Central memory CD8-positive, alpha-beta T cell (primary cell): ENCODE measurements at regions not wholly inside any gene's neighbourhood (a gene's known extent, or its start where the extent isn't known, plus 50 kb on each side); places are given as distances from the start of the nearest gene placed in this dataset.

Source experiments
- ATAC-seq: fragments of 150-1000 bp; cut with Tn5 transposase; replicated peaks from 2 replicates; pipeline ENCODE4 v1.10.0; 2022; ENCODE audit warnings: mild to moderate bottlenecking, moderate FRiP score, moderate number of reproducible peaks; ENCODE audit not compliant: poor library complexity, severe bottlenecking; ENCODE audit errors: extremely low read depth
- DNase-seq, 2 donors: peaks; one replicate each; pipeline ENCODE4 v3.0.0; 2021; ENCODE audit warnings: low spot score in 2 of 2
- H3K27ac Mint-ChIP-seq: one replicate; pipeline ENCODE4 v1.8.0; 2022; ENCODE audit warnings: low read depth, mild to moderate bottlenecking, moderate library complexity, mixed read lengths
- H3K27me3 Mint-ChIP-seq: one replicate; pipeline ENCODE4 v1.8.0; 2022; ENCODE audit warnings: mixed read lengths
- H3K36me3 Mint-ChIP-seq: one replicate; pipeline ENCODE4 v1.8.0; 2022; ENCODE audit warnings: mild to moderate bottlenecking, moderate library complexity, mixed read lengths; ENCODE audit not compliant: insufficient read depth
- H3K4me1 Mint-ChIP-seq: one replicate; pipeline ENCODE4 v1.8.0; 2022; ENCODE audit warnings: mixed read lengths
- H3K4me3 Mint-ChIP-seq: one replicate; pipeline ENCODE4 v1.8.0; 2022; ENCODE audit warnings: mild to moderate bottlenecking, moderate library complexity, mixed read lengths
- H3K9me3 Mint-ChIP-seq: one replicate; pipeline ENCODE4 v1.8.0; 2022; ENCODE audit warnings: mixed read lengths

DNA sequence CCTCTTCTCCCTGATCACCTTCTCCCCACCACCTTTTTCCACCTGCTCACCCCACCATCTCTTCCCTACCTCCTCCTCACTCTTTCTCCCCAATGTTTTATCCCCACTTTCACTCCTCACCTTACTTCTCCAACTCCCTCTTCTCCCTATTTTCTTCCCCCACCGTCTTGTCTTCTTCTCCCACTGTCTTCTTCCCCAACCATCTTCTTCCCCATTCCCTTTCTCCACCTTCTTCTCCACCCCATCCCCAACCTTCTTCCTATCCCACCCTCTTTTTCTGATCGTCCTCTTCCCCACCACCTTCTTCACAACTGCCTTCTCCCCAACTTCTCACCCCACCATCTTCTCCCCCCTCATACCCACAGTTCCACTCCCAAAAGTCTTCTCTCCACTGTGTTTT is 929.4 kb downstream of the UQCRFS1 start:
- DNase-seq (no peak), ATAC-seq (no peak)
- H3K4me3 Mint-ChIP-seq, result no peak overlapping the region
- no peaks in the 10 kb centered on the region for H3K4me1 Mint-ChIP-seq
- peaks cover 39% of the 10 kb centered on the region for H3K27me3 Mint-ChIP-seq
- H3K27ac Mint-ChIP-seq, result no peak overlapping the region
- H3K36me3 Mint-ChIP-seq, result no peaks in the 10 kb centered on the region
- peaks cover 7% of the 10 kb centered on the region for H3K9me3 Mint-ChIP-seq

DNA sequence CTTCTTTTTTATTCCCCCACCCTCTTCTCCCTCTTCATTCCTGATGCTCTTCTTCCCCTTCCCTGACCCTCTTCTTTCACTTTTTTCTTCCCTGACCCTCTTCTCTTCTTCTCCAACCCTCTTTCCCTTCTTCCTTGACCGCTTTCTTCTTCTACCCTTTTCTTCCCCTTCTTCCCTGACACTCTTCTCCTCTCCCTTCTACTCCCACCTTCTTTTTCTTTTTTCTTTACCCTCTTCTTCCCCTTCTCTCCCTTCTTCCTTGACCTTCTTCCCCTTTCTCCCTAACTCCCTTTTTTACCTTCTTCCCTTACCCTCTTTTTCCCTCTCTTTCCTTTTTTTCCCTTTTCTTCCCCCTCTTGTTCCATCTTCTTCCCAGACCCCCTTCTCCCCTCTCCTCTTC is 931.3 kb downstream of the UQCRFS1 start:
- peaks cover 7% of the 10 kb centered on the region for H3K9me3 Mint-ChIP-seq
- H3K4me3 Mint-ChIP-seq, result no peak overlapping the region
- H3K27me3 Mint-ChIP-seq, result peaks cover 39% of the 10 kb centered on the region
- DNase-seq, result no peak
- H3K27ac Mint-ChIP-seq, result no peak overlapping the region
- no peaks in the 10 kb centered on the region for H3K4me1 Mint-ChIP-seq
- no peak for ATAC-seq
- no peaks in the 10 kb centered on the region for H3K36me3 Mint-ChIP-seq

DNA sequence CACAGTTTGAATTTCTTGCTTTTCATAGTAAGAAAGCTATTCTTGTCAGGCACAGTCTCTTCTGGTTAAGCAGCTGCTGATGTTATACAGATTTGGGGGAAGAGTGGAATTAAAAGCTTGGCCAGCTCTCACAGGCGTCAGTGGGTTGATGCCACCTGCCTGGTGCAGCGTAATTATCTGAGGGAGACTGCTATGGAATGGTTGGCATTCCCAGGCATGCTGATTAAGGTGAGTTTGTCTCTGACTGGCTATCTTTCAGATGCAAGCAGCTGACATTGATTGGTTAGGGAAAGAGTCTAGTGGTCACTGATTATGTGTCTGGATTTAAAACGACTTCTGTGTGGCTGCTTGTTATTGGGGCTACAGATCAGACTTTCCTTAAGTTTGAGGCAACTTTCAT is 948.4 kb downstream of the UQCRFS1 start:
- H3K4me1 Mint-ChIP-seq, result no peaks in the 10 kb centered on the region
- H3K4me3 Mint-ChIP-seq, result no peak overlapping the region
- H3K27me3 Mint-ChIP-seq, result peaks cover 2% of the 10 kb centered on the region
- DNase-seq, result no peak
- H3K36me3 Mint-ChIP-seq, result no peaks in the 10 kb centered on the region
- ATAC-seq, result no peak
- no peak overlapping the region for H3K27ac Mint-ChIP-seq
- peaks cover 15% of the 10 kb centered on the region for H3K9me3 Mint-ChIP-seq

DNA sequence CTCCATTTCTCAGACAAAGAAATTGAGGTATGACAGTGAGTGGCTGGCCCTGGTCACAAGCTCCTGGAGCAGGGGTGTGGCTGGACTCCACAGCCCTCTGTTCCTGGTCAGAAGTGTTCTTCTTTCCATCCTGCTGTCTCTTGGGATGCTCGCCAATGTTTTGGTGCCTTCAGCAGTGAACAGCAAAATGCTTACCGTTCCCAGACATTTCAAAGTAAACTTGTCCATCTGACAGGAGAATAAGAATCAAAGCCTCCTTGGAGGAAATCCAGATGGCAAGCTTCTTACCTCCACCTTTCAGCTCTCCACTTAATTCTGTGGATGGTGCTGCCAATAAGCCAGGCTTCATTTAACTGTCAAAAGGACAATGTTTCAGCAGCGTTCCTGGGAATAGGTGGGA is 954.1 kb downstream of the UQCRFS1 start:
- H3K27ac Mint-ChIP-seq, result no peak overlapping the region
- H3K9me3 Mint-ChIP-seq, result peaks cover 9% of the 10 kb centered on the region
- no peak for DNase-seq
- no peak for ATAC-seq
- H3K36me3 Mint-ChIP-seq, result no peaks in the 10 kb centered on the region
- H3K4me1 Mint-ChIP-seq, result no peaks in the 10 kb centered on the region
- H3K27me3 Mint-ChIP-seq, result peaks cover 20% of the 10 kb centered on the region
- no peak overlapping the region for H3K4me3 Mint-ChIP-seq

DNA sequence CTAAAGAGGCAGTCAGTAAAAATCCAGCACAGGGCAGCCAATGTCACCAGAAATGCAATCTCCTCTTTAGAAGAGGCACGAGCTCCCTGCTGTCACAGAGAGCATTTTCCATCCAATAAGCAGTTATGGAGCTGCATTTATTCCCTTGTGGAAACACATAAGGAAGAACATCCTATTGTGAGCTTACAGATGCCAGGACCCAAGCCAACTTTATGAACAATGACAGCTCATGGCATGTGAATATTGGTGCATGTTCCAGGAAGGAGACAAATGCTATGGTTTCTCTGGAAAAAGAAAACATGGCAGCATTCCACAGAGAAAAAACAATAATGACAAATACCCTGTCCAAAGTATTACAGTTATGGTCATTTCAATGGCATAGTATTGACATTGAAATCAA is 955.6 kb downstream of the UQCRFS1 start:
- Mint-ChIP-seq H3K9me3 (peaks cover 6% of the 10 kb centered on the region), H3K27me3 (peaks cover 20% of the 10 kb centered on the region), H3K4me1 (no peaks in the 10 kb centered on the region), H3K36me3 (no peaks in the 10 kb centered on the region), H3K27ac (no peak overlapping the region), H3K4me3 (no peak overlapping the region)
- no peak for ATAC-seq
- no peak for DNase-seq

DNA sequence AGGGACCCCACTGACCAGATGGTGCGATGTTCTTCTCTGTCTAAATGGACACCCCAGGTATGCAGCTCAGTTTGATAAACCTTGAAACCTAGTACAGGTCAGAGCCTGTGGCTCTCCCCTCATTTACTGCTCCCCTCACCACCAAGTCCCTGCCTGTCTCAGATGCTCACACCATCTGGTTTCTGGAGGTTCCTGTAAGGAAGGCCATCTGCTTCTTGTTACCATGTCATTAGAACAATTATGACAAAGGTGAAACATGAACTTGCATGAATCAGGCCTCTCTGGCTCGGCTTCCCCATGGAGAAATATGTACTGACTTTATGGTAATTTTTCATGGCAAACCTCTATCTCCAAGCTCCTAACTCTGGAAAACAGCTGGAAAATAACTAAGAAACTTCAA is 965.7 kb downstream of the UQCRFS1 start:
- H3K36me3 Mint-ChIP-seq, result no peaks in the 10 kb centered on the region
- H3K4me3 Mint-ChIP-seq, result no peak overlapping the region
- H3K4me1 Mint-ChIP-seq, result no peaks in the 10 kb centered on the region
- DNase-seq, result no peak
- peaks cover 10% of the 10 kb centered on the region for H3K27me3 Mint-ChIP-seq
- ATAC-seq, result no peak
- no peaks in the 10 kb centered on the region for H3K9me3 Mint-ChIP-seq
- H3K27ac Mint-ChIP-seq, result no peak overlapping the region

DNA sequence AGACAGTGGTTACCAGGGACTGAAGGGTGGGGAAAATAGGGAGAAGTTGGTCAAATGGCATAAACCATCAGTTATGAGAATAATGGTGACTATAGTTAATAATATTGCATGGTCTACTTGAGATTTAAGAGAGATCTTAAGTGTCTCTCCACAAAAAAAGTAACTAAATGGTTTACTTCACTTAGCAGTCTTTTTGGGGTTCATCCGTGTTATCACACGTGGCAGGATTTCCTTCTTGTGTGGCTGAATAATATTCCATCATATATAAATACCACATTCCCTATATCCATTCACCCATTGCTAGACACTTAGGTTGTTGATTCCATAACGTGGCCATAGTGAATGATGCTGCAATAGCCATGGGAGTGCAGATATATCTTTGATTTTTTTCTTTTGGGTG is 967.0 kb downstream of the UQCRFS1 start:
- Mint-ChIP-seq H3K27me3 (peaks cover 10% of the 10 kb centered on the region), H3K9me3 (no peaks in the 10 kb centered on the region), H3K27ac (no peak overlapping the region), H3K4me3 (no peak overlapping the region), H3K4me1 (no peaks in the 10 kb centered on the region), H3K36me3 (no peaks in the 10 kb centered on the region)
- DNase-seq (no peak), ATAC-seq (no peak)

DNA sequence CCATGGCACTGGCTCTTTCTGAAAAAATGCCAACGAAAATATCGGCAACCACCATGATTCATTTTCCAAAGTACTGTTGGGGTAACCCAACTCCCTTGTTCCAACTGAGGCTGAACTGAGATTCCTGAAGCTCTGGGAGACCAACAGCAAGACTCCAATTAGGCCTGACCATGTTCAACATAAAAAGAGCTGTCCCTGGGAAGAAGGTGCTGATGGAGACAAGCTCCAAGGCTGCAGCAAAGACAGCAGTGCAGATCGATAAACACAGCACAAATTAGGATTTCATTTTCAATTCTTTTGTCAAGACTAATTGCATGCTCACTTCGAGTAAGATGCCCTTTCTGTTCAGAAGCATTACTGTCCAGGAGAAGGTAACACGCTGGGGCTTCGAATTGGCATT is 968.0 kb downstream of the UQCRFS1 start:
- ATAC-seq (no peak), DNase-seq (no peak)
- Mint-ChIP-seq H3K27ac (no peak overlapping the region), H3K36me3 (no peaks in the 10 kb centered on the region), H3K27me3 (peaks cover 16% of the 10 kb centered on the region), H3K4me3 (no peak overlapping the region), H3K9me3 (no peaks in the 10 kb centered on the region), H3K4me1 (no peaks in the 10 kb centered on the region)

DNA sequence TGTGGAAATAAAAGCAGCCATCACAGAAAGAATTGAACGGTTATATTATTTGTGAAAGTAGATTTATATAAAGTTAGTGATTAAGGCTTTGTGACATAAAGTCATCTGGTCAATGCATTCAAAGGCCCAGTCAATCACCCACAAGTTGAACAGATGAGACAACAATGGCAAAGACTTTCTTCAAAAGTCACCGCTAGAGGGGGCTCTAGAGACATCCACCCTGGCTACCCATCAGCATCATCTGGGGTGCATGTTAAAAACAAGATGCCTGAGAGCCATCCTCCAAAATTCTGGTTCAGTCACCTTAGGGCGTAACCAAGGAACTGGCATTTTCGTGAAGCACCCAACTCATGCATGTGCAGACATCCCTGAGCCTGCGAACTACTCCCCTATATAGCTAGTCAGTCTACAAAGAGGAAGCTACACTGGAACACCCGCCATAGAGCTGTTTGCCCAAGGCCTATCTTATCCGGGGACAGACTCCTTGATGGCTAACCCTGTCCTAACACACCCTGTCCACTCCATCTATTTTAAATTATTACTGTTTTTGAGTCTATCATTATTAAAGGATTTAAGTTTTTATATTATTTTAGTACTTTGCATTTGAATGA is 970.5 kb downstream of the UQCRFS1 start:
- DNase-seq (no peak), ATAC-seq (no peak)
- Mint-ChIP-seq H3K27ac (no peak overlapping the region), H3K4me3 (no peak overlapping the region), H3K27me3 (peaks cover 24% of the 10 kb centered on the region), H3K9me3 (no peaks in the 10 kb centered on the region), H3K36me3 (no peaks in the 10 kb centered on the region), H3K4me1 (no peaks in the 10 kb centered on the region)

DNA sequence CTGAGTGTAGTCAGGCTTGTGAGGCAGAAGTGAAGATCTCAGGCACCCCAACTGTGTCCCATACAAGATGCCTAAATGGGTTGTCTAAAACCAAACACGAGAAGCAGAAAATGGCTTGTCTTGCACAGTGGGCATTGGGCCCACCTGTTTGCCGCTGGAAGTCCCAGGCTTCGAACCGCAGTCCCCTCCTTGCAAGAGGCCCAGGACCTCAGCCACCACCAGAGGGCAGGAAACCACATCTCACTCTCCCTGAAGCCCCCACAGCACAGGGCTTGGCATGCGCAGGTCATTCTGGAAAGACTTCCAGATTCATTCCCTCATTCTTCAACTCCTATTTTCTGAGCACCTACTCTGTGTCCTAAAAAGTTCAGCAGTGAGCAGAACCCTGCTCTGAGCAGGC is 973.7 kb downstream of the UQCRFS1 start:
- H3K9me3 Mint-ChIP-seq, result no peaks in the 10 kb centered on the region
- H3K27ac Mint-ChIP-seq, result no peak overlapping the region
- peaks cover 37% of the 10 kb centered on the region for H3K27me3 Mint-ChIP-seq
- DNase-seq (no peak), ATAC-seq (no peak)
- no peaks in the 10 kb centered on the region for H3K4me1 Mint-ChIP-seq
- no peak overlapping the region for H3K4me3 Mint-ChIP-seq
- H3K36me3 Mint-ChIP-seq, result peaks cover 1% of the 10 kb centered on the region

DNA sequence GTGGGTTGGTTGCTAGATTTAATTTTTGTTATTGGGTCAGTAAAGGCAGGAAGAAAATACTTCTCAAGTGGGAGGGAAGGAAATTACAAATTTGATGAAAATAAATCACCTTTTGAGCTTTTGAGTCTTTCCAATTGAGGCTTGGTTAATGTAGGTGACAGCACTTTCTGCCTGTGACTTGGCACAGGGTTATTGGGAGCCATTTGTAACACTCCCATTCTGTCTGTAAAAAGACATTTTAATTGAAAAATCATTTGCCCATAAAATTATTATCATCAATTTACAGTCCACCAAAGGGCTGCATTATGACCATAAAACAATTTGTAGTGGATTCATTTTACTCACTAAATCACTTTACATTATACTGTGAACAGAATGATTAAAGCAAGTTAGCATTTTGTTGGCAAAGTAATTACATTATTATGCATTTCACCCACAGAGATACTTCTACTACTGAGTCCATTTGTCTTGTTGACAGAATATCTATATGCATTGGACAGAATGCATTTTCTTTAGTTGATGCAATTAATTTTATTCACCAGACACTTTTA is 974.6 kb downstream of the UQCRFS1 start:
- DNase-seq (no peak), ATAC-seq (no peak)
- H3K27ac Mint-ChIP-seq, result no peak overlapping the region
- H3K4me1 Mint-ChIP-seq, result no peaks in the 10 kb centered on the region
- H3K9me3 Mint-ChIP-seq, result no peaks in the 10 kb centered on the region
- H3K27me3 Mint-ChIP-seq, result peaks cover 28% of the 10 kb centered on the region
- no peak overlapping the region for H3K4me3 Mint-ChIP-seq
- peaks cover 1% of the 10 kb centered on the region for H3K36me3 Mint-ChIP-seq

DNA sequence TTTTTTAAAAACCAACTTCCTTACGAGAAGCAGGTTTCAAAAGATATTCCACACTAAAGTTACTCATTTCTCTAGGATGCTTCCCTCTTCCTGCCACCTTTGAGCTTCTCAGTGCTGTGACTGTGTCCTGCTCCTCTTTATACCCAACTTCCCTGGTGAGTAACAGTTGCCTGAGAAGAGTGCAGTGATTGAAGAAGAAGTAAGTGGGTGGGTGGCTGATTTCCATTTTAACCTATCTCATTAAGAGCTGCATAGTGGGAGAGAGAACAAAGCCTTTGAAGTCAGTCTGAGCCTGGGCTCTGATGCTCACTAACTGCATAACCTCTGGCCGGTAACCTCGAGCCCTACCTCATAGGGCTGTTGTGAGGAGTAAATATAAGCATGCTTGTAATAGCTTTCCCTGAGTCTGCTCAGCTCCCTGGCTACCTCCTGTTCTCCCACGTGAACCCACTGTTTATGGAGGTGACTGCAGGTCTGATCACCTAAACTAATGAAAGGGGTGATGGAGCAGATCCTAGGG is 977.3 kb downstream of the UQCRFS1 start:
- Mint-ChIP-seq H3K4me1 (no peaks in the 10 kb centered on the region), H3K4me3 (no peak overlapping the region), H3K9me3 (no peaks in the 10 kb centered on the region), H3K27ac (no peak overlapping the region), H3K27me3 (peaks cover 37% of the 10 kb centered on the region), H3K36me3 (peaks cover 1% of the 10 kb centered on the region)
- ATAC-seq (no peak), DNase-seq (no peak)

DNA sequence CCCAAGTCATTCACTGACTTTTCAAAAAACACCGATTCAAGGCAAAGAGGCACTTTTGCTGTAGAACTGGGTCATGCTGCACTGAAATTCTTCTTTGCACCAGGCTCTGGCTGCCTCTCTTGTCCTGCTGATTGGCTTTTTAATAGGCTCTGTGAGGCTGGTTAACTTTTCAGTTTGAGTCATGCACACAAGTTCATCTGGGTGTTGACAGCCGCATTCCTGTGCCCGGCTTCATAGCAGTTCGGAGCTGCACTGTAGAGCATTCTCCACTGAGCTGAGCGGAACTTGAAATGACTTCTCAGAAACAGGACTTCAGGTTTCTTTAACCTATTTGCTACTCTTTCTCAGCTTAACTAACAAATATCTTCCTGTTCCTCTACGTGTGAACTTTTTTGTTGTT is 978.3 kb downstream of the UQCRFS1 start:
- no peak overlapping the region for H3K4me3 Mint-ChIP-seq
- H3K27ac Mint-ChIP-seq, result no peak overlapping the region
- peaks cover 37% of the 10 kb centered on the region for H3K27me3 Mint-ChIP-seq
- ATAC-seq, result no peak
- H3K36me3 Mint-ChIP-seq, result peaks cover 1% of the 10 kb centered on the region
- no peaks in the 10 kb centered on the region for H3K9me3 Mint-ChIP-seq
- no peaks in the 10 kb centered on the region for H3K4me1 Mint-ChIP-seq
- no peak for DNase-seq
